AG08396 (cell line): ENCODE measurements at regions not wholly inside any gene's neighbourhood (a gene's known extent, or its start where the extent isn't known, plus 50 kb on each side); places are given as distances from the start of the nearest gene placed in this dataset.

Experiments
- DNase-seq: peaks from one replicate; pipeline ENCODE4 v3.0.0; 2012; ENCODE audit warnings: low spot score, mixed read lengths

DNA sequence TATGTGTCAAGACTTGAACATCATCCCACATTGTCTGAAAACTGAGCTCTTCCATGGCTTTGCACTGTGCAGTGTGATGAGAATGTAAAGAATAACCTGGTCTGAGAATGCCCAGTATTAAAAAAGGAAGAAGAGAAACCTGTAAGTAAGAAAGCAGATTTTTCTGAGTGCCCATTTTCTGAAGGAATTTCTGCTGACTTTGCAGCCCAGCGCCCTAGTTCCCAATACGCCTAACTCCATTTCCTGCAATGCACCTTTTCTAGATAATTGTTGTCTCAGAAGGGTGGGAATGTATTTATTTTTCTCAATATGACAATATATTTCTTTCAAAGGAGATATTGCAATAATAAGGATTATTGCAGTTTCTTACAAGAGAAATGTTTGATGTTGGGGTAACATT, 231.5 kb downstream of the HAO1 start:
- no peak for DNase-seq

- no peak for DNase-seq
Measured at GRCh38 chr20:7710440-7710839, 229.8 kb downstream of the HAO1 start.

DNA sequence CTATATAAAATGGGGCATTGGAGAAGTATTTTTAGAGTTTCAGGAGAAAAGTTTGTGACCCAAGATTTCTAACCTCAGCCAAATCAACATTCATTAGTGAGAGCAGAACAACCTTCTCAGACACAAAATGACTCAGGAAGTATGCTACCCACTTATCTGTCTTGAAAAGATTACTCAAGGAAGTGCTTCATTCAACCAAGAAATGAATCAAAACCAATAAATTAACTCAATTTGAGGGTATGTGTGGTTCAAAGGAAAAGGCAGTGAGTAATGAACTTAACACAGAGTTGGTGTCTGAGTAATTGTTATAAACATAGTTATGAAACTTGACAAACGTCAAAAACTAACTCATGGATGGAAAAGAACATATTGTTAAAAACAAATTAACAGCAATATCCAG, 227.6 kb downstream of the HAO1 start:
- DNase-seq = no peak

- no peak for DNase-seq
Measured at GRCh38 chr20:7714549-7714948, 225.7 kb downstream of the HAO1 start.

DNA sequence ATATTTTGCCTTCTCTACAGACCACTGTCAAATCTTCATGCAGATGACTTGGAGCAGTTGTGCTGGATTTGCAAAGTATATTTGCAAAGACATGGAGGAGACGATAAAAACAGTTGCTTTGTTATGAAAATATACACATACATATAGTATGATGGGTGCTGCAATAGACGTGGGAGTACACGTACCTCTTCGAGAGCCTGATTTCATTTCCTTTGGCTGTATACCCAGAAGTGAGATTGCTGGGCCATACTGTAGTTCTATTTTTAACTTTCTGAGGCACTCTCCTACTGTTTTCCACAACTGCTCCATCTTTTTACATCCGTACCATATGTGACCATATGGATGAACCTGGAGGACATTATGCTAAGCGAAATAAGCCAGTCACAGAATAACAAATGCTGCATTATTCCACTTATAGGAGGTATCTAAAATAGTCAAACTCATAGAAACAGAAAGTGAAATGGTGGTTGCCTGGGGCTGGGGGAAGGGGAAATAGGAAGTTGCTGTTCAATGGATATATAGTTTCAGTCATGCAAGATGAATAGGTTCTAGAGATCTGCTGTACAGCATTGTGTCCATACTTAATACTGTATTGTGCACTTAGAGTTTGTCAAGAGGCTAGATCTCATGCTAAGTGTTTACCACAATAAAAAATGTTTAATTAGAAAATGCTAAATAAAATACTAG, 223.8 kb downstream of the HAO1 start:
- no peak for DNase-seq

DNA sequence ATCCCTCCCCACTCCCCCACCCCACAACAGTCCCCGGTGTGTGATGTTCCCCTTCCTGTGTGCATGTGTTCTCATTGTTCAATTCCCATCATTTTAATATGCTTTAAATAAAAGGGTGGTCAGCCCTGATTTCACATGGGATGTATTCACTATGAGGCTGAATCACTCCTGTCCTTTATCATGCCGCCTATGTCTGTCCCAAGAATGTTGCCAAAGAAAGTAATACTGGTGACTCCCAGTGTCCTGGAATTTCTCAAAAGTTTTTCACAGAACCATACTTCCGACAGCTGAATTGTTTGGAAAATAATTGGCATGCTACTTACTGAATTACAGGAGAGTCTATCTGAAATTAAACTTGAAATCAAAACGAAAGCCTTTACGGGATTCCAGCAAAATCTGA, 217.7 kb downstream of the HAO1 start:
- no peak for DNase-seq

DNA sequence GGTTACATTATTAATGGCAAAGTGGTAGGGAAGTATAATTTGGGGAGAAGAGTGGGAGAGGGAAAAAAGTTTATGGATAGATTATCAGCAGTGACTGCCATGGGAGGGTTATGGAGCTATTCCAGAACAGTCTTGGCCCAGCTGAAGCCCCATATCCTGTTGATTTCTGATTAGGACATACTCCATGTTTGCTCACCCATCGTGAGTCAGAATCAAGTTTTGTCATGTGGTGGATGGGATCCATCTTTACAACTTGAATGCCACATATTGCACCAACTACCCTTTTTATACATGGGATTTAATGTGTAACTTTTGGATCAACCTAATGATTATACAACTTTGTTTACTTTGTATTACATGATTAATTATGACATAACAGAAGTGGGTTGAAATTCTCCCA, 217.0 kb downstream of the HAO1 start:
- DNase-seq = peak; percentile 11

GRCh38 chr20:7728338-7728737, 211.9 kb downstream of the HAO1 start:
- no peak for DNase-seq

- no peak for DNase-seq
Measured at GRCh38 chr20:7734216-7734615, 206.0 kb downstream of the HAO1 start.

GRCh38 chr20:7736336-7736735, 203.9 kb downstream of the HAO1 start:
- no peak for DNase-seq

DNA sequence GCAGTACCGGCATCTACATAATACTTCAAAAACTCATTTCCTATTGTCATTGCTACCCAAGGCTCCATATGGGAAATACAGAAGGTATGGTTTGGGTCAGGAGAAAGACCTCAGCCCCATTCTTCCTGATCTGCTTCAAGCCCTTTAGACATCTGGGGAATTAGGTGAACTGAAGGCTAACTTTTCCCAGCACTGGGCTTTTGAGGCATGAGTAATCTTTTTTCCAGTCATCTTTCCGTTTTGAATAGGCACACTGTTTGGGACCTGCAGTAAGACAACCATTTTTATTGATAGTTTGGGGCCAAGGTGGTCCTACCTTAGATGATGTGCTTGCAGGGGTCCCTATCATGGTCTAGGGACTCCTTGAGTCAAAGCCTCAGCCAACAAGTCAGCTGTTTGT, 198.4 kb downstream of the HAO1 start:
- DNase-seq = no peak

GRCh38 chr20:7742479-7742878, 197.8 kb downstream of the HAO1 start:
- DNase-seq = peak; percentile 45

- DNase-seq = peak; percentile 54
Measured at GRCh38 chr20:7744411-7744810, 195.8 kb downstream of the HAO1 start.

DNA sequence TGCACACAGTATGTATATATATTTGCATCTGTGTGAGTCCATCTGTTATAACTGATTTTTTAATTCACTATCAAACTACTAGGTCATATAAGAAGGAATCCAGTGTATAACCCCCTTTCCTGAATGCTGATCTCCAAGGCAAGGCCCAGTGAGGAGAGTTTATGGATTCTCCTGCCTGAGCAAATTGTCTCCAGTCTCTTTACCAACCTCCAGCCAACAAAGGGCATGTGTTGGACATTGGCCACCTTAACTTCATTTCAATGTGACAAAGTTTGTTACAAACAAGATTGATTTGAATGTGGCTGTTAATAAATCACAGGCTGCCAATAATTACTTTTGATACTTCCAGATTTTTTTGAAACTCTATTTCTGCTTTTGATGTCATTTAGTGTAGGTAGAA, 191.6 kb downstream of the HAO1 start:
- no peak for DNase-seq

DNA sequence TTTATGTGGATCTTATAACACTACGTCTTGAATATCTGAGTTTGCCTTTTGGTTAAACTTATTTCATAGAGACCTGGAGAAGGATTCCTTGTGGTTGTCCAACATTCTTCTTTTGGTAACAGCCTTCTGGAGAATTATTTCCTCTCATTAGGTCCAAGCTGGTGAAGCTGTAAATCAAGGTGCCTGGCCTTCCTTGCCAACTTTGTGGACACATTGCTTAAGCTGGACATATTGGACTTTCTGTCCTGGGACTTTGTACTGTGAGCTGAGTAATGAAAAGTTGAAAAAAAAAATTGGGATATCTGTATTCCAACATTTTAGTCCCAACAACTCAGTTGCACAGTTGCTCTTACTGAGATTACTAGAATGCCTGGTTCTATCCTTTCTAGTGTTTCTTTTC, 186.2 kb downstream of the HAO1 start:
- DNase-seq = no peak

- DNase-seq = no peak
Measured at GRCh38 chr20:7758406-7758805, 181.9 kb downstream of the HAO1 start.

DNA sequence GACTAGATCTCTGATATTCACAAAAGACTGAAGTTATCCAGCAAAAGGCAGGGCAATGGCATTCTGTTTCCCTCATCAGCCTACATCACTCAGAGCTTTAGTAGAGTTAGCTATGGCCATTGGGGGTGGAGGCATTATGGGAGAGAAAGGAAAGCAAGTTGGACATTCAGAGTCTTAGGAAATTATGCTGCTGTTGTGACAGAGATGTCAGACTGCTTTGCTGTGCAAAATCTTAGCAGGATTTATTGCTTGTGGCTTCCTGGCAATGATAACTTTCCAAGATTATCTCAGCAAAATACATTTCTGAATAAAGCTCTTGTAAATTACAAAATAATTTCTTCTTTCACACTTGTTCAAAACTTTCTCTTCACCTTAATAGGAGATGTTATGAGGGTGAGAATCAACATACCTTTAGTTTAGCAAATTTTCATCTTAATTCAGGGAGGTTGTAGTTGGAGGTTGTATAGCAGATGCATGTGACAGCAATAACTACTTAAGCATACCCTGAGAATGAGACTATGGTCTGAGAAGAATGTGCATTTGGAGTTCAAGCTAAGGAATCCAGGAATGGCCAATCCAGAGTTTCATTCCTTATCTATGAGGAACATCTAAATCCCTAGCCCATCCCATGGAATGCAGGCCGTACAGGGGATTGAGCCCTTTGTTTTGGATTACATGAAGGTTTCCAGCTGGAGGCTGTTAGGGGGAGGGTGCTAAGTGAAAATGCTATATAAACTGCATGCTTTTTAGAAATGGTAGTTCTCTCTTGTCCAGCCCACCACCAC, 179.8 kb downstream of the HAO1 start:
- no peak for DNase-seq

- no peak for DNase-seq
Measured at GRCh38 chr20:7765221-7765620, 175.0 kb downstream of the HAO1 start.

- DNase-seq = no peak
Measured at GRCh38 chr20:7770046-7770445, 170.2 kb downstream of the HAO1 start.

DNA sequence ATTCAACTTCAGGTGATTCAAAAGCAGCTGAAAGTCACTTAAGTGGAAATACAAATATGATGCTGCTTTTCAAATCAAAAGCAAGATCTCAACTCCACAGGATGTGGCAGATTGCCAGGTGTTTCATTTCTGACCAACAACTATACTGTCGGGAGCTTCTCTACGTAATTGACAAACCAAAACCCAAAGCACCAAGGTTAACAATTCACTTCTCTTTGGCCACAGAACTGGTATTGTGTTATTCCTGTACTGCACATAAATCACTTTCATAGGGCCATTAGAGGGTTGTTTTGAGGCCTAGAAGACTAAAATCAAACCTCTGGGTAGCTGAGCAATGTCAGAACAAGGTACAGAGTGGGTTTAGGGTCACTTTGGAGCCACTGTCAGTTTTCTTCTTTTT, 169.7 kb downstream of the HAO1 start:
- DNase-seq = no peak

DNA sequence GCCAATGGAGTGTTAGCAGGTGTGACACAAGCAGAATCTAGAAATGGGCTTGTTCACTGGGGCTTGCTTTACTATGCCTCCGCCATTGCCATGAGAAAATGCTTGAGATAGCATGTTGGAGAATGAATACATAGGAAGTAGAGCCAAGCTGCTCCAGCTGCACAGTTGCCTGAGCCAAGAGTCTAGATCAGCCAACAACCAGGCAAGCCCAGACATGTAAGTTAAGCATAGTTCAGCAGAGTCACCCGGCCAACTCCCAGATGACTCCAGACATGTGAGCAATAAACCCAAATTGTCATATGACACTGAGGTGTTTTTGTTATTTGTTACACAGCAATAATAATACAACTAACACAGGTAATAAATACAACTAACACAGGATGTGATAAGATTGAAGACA, 167.9 kb downstream of the HAO1 start:
- DNase-seq = peak; percentile 30

- DNase-seq = no peak
Measured at GRCh38 chr20:7773511-7773910, 166.7 kb downstream of the HAO1 start.

DNA sequence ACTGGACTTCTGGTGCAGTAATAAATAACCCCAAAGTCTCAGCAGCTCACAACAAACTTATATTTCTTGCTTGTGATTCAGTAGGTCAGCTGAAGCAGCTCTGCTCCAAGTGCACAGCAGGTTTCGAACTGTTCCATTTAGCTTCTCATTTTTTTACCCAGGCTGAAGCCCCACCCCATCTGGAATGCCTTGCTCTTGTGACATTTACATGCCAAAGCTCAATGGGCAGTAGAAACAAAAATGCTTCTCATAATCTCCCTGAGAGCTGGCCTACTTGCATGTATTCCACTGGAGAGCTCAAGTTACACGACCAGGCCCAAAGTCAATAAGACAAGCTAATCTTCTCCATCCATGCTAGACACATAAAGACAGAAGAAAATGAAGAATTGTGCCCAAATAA, 165.2 kb downstream of the HAO1 start:
- DNase-seq = peak; percentile 52

DNA sequence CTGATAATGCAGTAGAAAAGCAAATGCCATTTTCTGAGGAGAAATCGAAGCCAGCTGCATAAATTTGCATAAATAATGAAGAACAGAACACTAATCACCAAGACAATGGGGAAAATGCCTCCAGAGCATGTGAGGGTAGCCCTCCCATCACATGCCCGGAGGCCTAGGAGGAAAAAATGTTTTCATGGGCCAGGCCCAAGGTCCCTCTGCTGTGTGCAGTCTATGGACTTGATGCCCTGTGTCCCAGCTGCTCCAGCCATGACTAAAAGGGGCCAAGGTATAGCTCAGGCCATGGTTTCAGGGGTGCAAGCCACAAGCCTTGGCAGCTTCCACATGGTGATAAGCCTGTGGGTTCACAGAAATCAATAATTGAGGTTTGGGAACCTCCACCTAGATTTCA, 164.1 kb downstream of the HAO1 start:
- no peak for DNase-seq
